H1 (cell line): ENCODE measurements at regions not wholly inside any gene's neighbourhood (a gene's known extent, or its start where the extent isn't known, plus 50 kb on each side); places are given as distances from the start of the nearest gene placed in this dataset.

Experiments
- ASH2L ChIP-seq: fragments of 200-600, 300-600 bp; sonication (generic); IDR thresholded peaks from one replicate; pipeline ENCODE4 v1.7.1; 2017; ENCODE audit warnings: low read length
- ATF3 ChIP-seq: IDR thresholded peaks from 2 replicates; pipeline ENCODE4 v1.6.1; 2011; ENCODE audit warnings: low read depth, mild to moderate bottlenecking, low read length; ENCODE audit not compliant: insufficient read depth
- CBX8 ChIP-seq: fragments of 300-800, 300-1000 bp; sonication (generic); IDR thresholded peaks from 2 replicates; pipeline ENCODE4 v1.7.1; 2016; ENCODE audit warnings: low read depth, low read length, borderline replicate concordance
- CEBPB ChIP-seq: IDR thresholded peaks from 2 replicates; pipeline ENCODE4 v1.6.1; 2012; ENCODE audit warnings: low read depth, low read length
- KDM1A ChIP-seq: fragments of 200-600, 300-600 bp; sonication (generic); IDR thresholded peaks from 2 replicates; pipeline ENCODE4 v1.7.1; 2016; ENCODE audit warnings: mild to moderate bottlenecking, low read length, borderline replicate concordance
- SIN3A ChIP-seq, 2 experiments: IDR thresholded peaks in 1 of 2; conservative IDR thresholded peaks in 1 of 2; 2 replicates each; pipeline ENCODE4 v1.6.1; 2011 to 2012; ENCODE audit warnings: low read length in 2 of 2, improper control_type of control experiment in 1 of 2, low read depth in 1 of 2, mild to moderate bottlenecking in 1 of 2
- TAF1 ChIP-seq: IDR thresholded peaks from 2 replicates; pipeline ENCODE4 v1.6.1; 2011; ENCODE audit warnings: mild to moderate bottlenecking, low read depth, low read length

DNA sequence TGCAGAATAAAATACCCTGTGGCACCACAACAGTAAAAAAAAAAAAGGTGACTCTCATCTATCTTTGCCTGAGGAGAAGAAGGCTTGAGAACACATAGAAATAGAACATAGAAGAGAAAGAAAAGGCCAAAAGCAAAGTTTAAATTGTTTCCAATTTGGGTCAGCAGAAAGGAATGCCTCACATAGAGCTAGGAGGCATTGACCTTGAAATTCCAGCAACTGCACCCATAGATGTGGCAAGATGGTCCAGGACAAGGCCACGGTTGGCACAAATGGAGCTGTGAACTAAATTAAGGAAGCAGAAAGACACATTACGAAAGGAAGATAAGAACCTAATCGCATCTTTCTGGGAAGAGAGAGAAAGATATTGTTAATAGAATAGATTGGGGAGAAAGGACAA is 588.3 kb downstream of the LMO4 start (continued):
- TF ChIP-seq ASH2L (no peak), SIN3A (conservative IDR thresholded peaks at IDR 0.05 in 1 of 2, IDR thresholded peaks at IDR 0.05 in 1 of 2; ENCODE audit: low read depth in 1 of 2, low read length in 2 of 2) (no peak), TAF1 (no peak), KDM1A (no peak), CBX8 (no peak), ATF3 (no peak), CEBPB (no peak)
